LNCaP clone FGC (cell line): ENCODE measurements at regions not wholly inside any gene's neighbourhood (a gene's known extent, or its start where the extent isn't known, plus 50 kb on each side); places are given as distances from the start of the nearest gene placed in this dataset.

Experiments
- DNase-seq: peaks from one replicate; pipeline ENCODE4 v3.0.0-alpha.2; 2011; ENCODE audit warnings: low read depth
- H3K4me3 ChIP-seq: 2 replicates; pipeline ENCODE4 v1.5.1; 2011; ENCODE audit warnings: mild to moderate bottlenecking, low read depth, low read length, control low read depth
- CTCF ChIP-seq: IDR thresholded peaks from 2 replicates; pipeline ENCODE4 v1.5.1; 2012; ENCODE audit warnings: mild to moderate bottlenecking; ENCODE audit not compliant: control insufficient read depth, insufficient read depth; ENCODE audit errors: extremely low read depth

GRCh38 chr19:28497137-28497536, 715.8 kb downstream of the UQCRFS1 start:
- DNase-seq, result no peak
- no peak for TF ChIP-seq CTCF
- H3K4me3 ChIP-seq, result no peak overlapping the region

- no peak for DNase-seq
- TF ChIP-seq CTCF, result no peak
Observed at GRCh38 chr19:28495046-28495445, 717.9 kb downstream of the UQCRFS1 start.

GRCh38 chr19:28494461-28494860, 718.5 kb downstream of the UQCRFS1 start:
- no peak for TF ChIP-seq CTCF
- H3K4me3 ChIP-seq, result no peak overlapping the region
- DNase-seq, result no peak

More at GRCh38 chr19:28495046-28495445, 717.9 kb downstream of the UQCRFS1 start:
- no peak overlapping the region for H3K4me3 ChIP-seq

GRCh38 chr19:28493884-28494283, 719.1 kb downstream of the UQCRFS1 start:
- TF ChIP-seq CTCF, result no peak
- no peak for DNase-seq

GRCh38 chr19:28492621-28493020, 720.3 kb downstream of the UQCRFS1 start:
- H3K4me3 ChIP-seq, result no peak overlapping the region
- TF ChIP-seq CTCF, result no peak
- no peak for DNase-seq

More at GRCh38 chr19:28493884-28494283, 719.1 kb downstream of the UQCRFS1 start:
- no peak overlapping the region for H3K4me3 ChIP-seq

- no peak for DNase-seq
- no peak overlapping the region for H3K4me3 ChIP-seq
- no peak for TF ChIP-seq CTCF
Observed at GRCh38 chr19:28492201-28492600, 720.8 kb downstream of the UQCRFS1 start.

GRCh38 chr19:28489776-28490175, 723.2 kb downstream of the UQCRFS1 start:
- no peak overlapping the region for H3K4me3 ChIP-seq
- TF ChIP-seq CTCF, result no peak
- no peak for DNase-seq
